HCT116 (cell line): ENCODE measurements at regions not wholly inside any gene's neighbourhood (a gene's known extent, or its start where the extent isn't known, plus 50 kb on each side); places are given as distances from the start of the nearest gene placed in this dataset.

ENCODE experiments used
- ATAC-seq: fragments of 200-7000 bp; cut with Tn5 transposase; 2 replicates; pipeline ENCODE4 v1.9.1; 2020; ENCODE audit warnings: mild to moderate bottlenecking, moderate library complexity
- BruUV-seq: library from RNA; stranded (reverse); fragments of 400-500 nt; replicated peaks from 2 replicates; lab custom pipeline; 2021; lab: Mats Ljungman, UMichigan
- CTCF ChIA-PET: fragments of 300-600 bp; sonication (Branson Sonifier 250); formaldehyde crosslinking; loops from one replicate; lab custom pipeline; 2021; ENCODE audit warnings: antibody characterized with exemption; lab: Charles Lee
- POLR2A ChIA-PET: fragments of 300-600, 350-600 bp; sonication (Branson Sonifier 250); formaldehyde crosslinking; loops from one replicate; lab custom pipeline; 2021; ENCODE audit warnings: antibody characterized with exemption; lab: Charles Lee
- RAD21 ChIA-PET, 2 experiments: fragments of 300-600 bp; sonication (Branson Sonifier 250); formaldehyde crosslinking; loops; one replicate each; lab custom pipeline; 2023; ENCODE audit warnings: low total read pairs in 2 of 2; ENCODE audit not compliant: uncharacterized antibody in 2 of 2, unreplicated experiment in 2 of 2, low non-redundant PET in 1 of 2; lab: Charles Lee
- DNase-seq: peaks from one replicate; pipeline ENCODE4 v3.0.0-alpha.2; 2010; ENCODE audit warnings: low read depth, low spot score
- H2AFZ ChIP-seq: fragments of 200-600 bp; shearing (Covaris generic), sonication (generic); 2 replicates; pipeline ENCODE4 v1.6.1; 2017; ENCODE audit warnings: low read depth, mixed run types, mixed read lengths, antibody characterized with exemption, low read length; ENCODE audit not compliant: poor library complexity, severe bottlenecking
- H3K27ac ChIP-seq: 2 replicates; pipeline ENCODE4 v1.5.1; 2012; ENCODE audit warnings: low read depth, low read length
- H3K27me3 ChIP-seq: fragments of 200-600 bp; sonication (generic); 2 replicates; pipeline ENCODE4 v1.6.1; 2016; ENCODE audit warnings: mixed run types, low read length, mixed read lengths; ENCODE audit not compliant: insufficient read depth
- H3K36me3 ChIP-seq, 2 experiments: fragments of 200-500 bp in 1 of 2; fragments of 200-600 bp in 1 of 2; sonication (Bioruptor generic) in 1 of 2; sonication (generic) in 1 of 2; 2 replicates each; pipeline versions ENCODE4 v1.5.1 to v1.6.1; 2014 to 2016; ENCODE audit warnings: low read length in 2 of 2, inconsistent platforms in 1 of 2, mixed read lengths in 1 of 2, mixed run types in 1 of 2; ENCODE audit not compliant: insufficient read depth in 2 of 2, control insufficient read depth in 1 of 2
- H3K4me1 ChIP-seq, 2 experiments: fragments of 200-600 bp in 1 of 2; sonication (generic) in 1 of 2; 2 replicates each; pipeline versions ENCODE4 v1.5.1 to v1.6.1; 2012 to 2017; ENCODE audit warnings: low read length in 2 of 2, inconsistent platforms in 1 of 2, mild to moderate bottlenecking in 1 of 2, mixed read lengths in 1 of 2, mixed run types in 1 of 2, moderate library complexity in 1 of 2; ENCODE audit not compliant: insufficient read depth in 2 of 2, control insufficient read depth in 1 of 2
- H3K4me2 ChIP-seq: fragments of 200-600 bp; sonication (generic); 2 replicates; pipeline ENCODE4 v1.6.1; 2017; ENCODE audit warnings: mixed run types, low read length, mixed read lengths
- H3K4me3 ChIP-seq, 2 experiments: fragments of 200-600 bp in 1 of 2; sonication (generic) in 1 of 2; replicated peaks in 1 of 2; 2 replicates each; pipeline ENCODE4 v1.5.1; 2011 to 2016; ENCODE audit warnings: low read length in 2 of 2, control low read depth in 1 of 2, low read depth in 1 of 2, mild to moderate bottlenecking in 1 of 2, mixed read lengths in 1 of 2, mixed run types in 1 of 2
- H3K79me2 ChIP-seq: fragments of 200-600 bp; sonication (generic); 2 replicates; pipeline ENCODE4 v1.6.1; 2017; ENCODE audit warnings: mild to moderate bottlenecking, mixed run types, low read length, moderate library complexity, mixed read lengths; ENCODE audit not compliant: insufficient read depth
- H3K9ac ChIP-seq: fragments of 200-600 bp; sonication (generic); 2 replicates; pipeline ENCODE4 v1.6.1; 2016; ENCODE audit warnings: low read length, mixed read lengths
- H3K9me2 ChIP-seq: fragments of 200-600 bp; sonication (generic), shearing (Covaris generic); 2 replicates; pipeline ENCODE4 v1.6.1; 2017; ENCODE audit warnings: mixed run types, mild to moderate bottlenecking, moderate library complexity; ENCODE audit not compliant: insufficient read depth
- H3K9me3 ChIP-seq, 2 experiments: fragments of 200-500 bp in 1 of 2; fragments of 200-600 bp in 1 of 2; sonication (Bioruptor generic) in 1 of 2; sonication (generic) in 1 of 2; 2 replicates each; pipeline ENCODE4 v1.6.1; 2014 to 2017; ENCODE audit warnings: low read length in 2 of 2, mixed read lengths in 2 of 2, inconsistent platforms in 1 of 2, low read depth in 1 of 2, mild to moderate bottlenecking in 1 of 2, mixed run types in 1 of 2, moderate library complexity in 1 of 2; ENCODE audit not compliant: control insufficient read depth in 1 of 2, insufficient read depth in 1 of 2
- H4K20me1 ChIP-seq: fragments of 200-600 bp; sonication (generic), shearing (Covaris generic); 2 replicates; pipeline ENCODE4 v1.6.1; 2017; ENCODE audit warnings: mixed run types, mild to moderate bottlenecking, moderate library complexity; ENCODE audit not compliant: insufficient read depth
- CTCF ChIP-seq, 3 experiments: fragments of 200-600 bp in 1 of 3; sonication (generic) in 1 of 3; IDR thresholded peaks in 2 of 3; conservative IDR thresholded peaks in 1 of 3; 2 replicates each; pipeline ENCODE4 v1.5.1; 2012 to 2017; ENCODE audit warnings: low read depth in 2 of 3, low read length in 2 of 3, antibody characterized with exemption in 1 of 3, borderline replicate concordance in 1 of 3, control low read depth in 1 of 3, mild to moderate bottlenecking in 1 of 3, mixed read lengths in 1 of 3, mixed run types in 1 of 3, moderate library complexity in 1 of 3; ENCODE audit not compliant: insufficient read depth in 1 of 3
- EZH2 ChIP-seq: fragments of 200-600 bp; sonication (generic); IDR thresholded peaks from 2 replicates; pipeline ENCODE4 v1.6.1; 2017; ENCODE audit warnings: antibody characterized with exemption, mixed run types
- JUND ChIP-seq: IDR thresholded peaks from 2 replicates; pipeline ENCODE4 v1.6.1; 2012
- MAX ChIP-seq: IDR thresholded peaks from 2 replicates; pipeline ENCODE4 v1.6.1; 2012
- POLR2A ChIP-seq: IDR thresholded peaks from 2 replicates; pipeline ENCODE4 v1.7.0; 2011; ENCODE audit warnings: borderline replicate concordance; ENCODE audit not compliant: insufficient read depth, insufficient read length; ENCODE audit errors: extremely low read depth
- RAD21 ChIP-seq: IDR thresholded peaks from 2 replicates; pipeline ENCODE4 v1.6.1; 2012; ENCODE audit warnings: low read depth, mild to moderate bottlenecking
- SP1 ChIP-seq: IDR thresholded peaks from 2 replicates; pipeline ENCODE4 v1.6.1; 2012; ENCODE audit warnings: low read depth
- YY1 ChIP-seq: IDR thresholded peaks from 2 replicates; pipeline ENCODE4 v1.6.1; 2011; ENCODE audit warnings: low read length, low read depth, moderate library complexity, mild to moderate bottlenecking; ENCODE audit not compliant: insufficient replicate concordance; ENCODE audit errors: extremely low read depth
- ZNF274 ChIP-seq: fragments of 200-500 bp; sonication (Bioruptor generic); IDR thresholded peaks from 2 replicates; pipeline ENCODE4 v1.6.1; 2014; ENCODE audit warnings: mild to moderate bottlenecking, low read depth, low read length, inconsistent platforms
- intact Hi-C: fragments of 100-400 bp; cut with micrococcal nuclease; formaldehyde crosslinking; loops from 2 replicates; pipeline ENCODE4 v1.10.0; 2022

GRCh38 chr2:187842315-187842714, 288.1 kb upstream of the TFPI start:
- H3K9me3 ChIP-seq, result no peaks in the 10 kb centered on the region
- no peak for DNase-seq
- no peak overlapping the region for H3K27ac ChIP-seq
- ATAC-seq, result no peak
- no peak overlapping the region for H3K9ac ChIP-seq
- H3K27me3 ChIP-seq, result no peaks in the 10 kb centered on the region
- RAD21 ChIA-PET, result interaction anchor here (1.0 to 1.5 kb wide), 2 partner anchors 342 kb away, joined by 5 read pairs; no protein-coding TSS in a partner anchor
- no peak overlapping the region for H3K4me3 ChIP-seq
- H3K79me2 ChIP-seq, result no peaks in the 10 kb centered on the region
- CTCF ChIA-PET, result interaction anchor here (0.8 to 3.6 kb wide), 5 partner anchors 240 to 453 kb away, joined by 3 to 38 read pairs (median 13); no protein-coding TSS in a partner anchor
- BruUV-seq, result no TSS peak
- no peaks in the 10 kb centered on the region for H3K36me3 ChIP-seq
- POLR2A ChIA-PET, result no interaction called here
- intact Hi-C loops, result loop anchor here (2.0 to 10.0 kb wide), 4 partner anchors 245 to 1132 kb away; partner anchors contain the start of gene COL3A1
- H2AFZ ChIP-seq, result peak overlapping the region; percentile 95
- H4K20me1 ChIP-seq, result no peaks in the 10 kb centered on the region
- TF ChIP-seq MAX (no peak), POLR2A (no peak), SP1 (no peak), ZNF274 (no peak), YY1 (no peak), JUND (no peak)
- no peaks in the 10 kb centered on the region for H3K9me2 ChIP-seq
- H3K4me1 ChIP-seq, result no peaks in the 10 kb centered on the region
- H3K4me2 ChIP-seq, result no peak overlapping the region

- ChIA-PET POLR2A (no interaction called here), RAD21 (interaction anchor here (1.0 to 1.5 kb wide), 3 partner anchors 343 to 671 kb away, joined by 4 to 5 read pairs (median 5); no protein-coding TSS in a partner anchor)
These were observed 289.0 kb upstream of the TFPI start for GRCh38 chr2:187842978-187843847.

More at GRCh38 chr2:187842978-187843847, 289.0 kb upstream of the TFPI start:
- peak; percentile 53 for DNase-seq
- H3K36me3 ChIP-seq, result no peaks in the 10 kb centered on the region
- intact Hi-C loops, result loop anchor here (1.0 to 10.0 kb wide), 6 partner anchors 246 to 1132 kb away; partner anchors contain the start of gene COL3A1
- H3K27ac ChIP-seq, result no peak overlapping the region
- H4K20me1 ChIP-seq, result no peaks in the 10 kb centered on the region
- H3K79me2 ChIP-seq, result no peaks in the 10 kb centered on the region
- CTCF ChIA-PET, result interaction anchor here (0.7 to 3.6 kb wide), 6 partner anchors 8 to 452 kb away, joined by 3 to 38 read pairs (median 8); no protein-coding TSS in a partner anchor
- H3K9me2 ChIP-seq, result no peaks in the 10 kb centered on the region
- no peaks in the 10 kb centered on the region for H3K4me1 ChIP-seq
- H3K9me3 ChIP-seq, result no peaks in the 10 kb centered on the region
- TF ChIP-seq CTCF (IDR thresholded peaks at IDR 0.05 in 2 of 3, conservative IDR thresholded peaks at IDR 0.05 in 1 of 3; ENCODE audit: borderline replicate concordance in 1 of 3, insufficient read depth in 1 of 3, low read depth in 2 of 3, low read length in 2 of 3) (peak; percentile 54 to 78 (median 68)), RAD21 (peak; percentile 87), EZH2 (no peak)
- no peak overlapping the region for H3K4me3 ChIP-seq
- peak; percentile 81 for ATAC-seq
- no peak overlapping the region for H3K9ac ChIP-seq
- H2AFZ ChIP-seq, result peak overlapping the region; percentile 95
- no TSS peak for BruUV-seq
- peak overlapping the region; percentile 17; the same call in 1 of the 2 replicates for H3K4me2 ChIP-seq
- H3K27me3 ChIP-seq, result no peaks in the 10 kb centered on the region
